Heart right ventricle (tissue), 16 donors: ENCODE measurements at regions not wholly inside any gene's neighbourhood (a gene's known extent, or its start where the extent isn't known, plus 50 kb on each side); places are given as distances from the start of the nearest gene placed in this dataset.

Experiments used
- ATAC-seq, 8 donors: fragments of 200-7000 bp; cut with Tn5 transposase; one replicate each; pipeline ENCODE4 v1.9.1; 2020; ENCODE audit warnings: mild to moderate bottlenecking in 8 of 8, moderate library complexity in 8 of 8, moderate number of reproducible peaks in 1 of 8
- DNase-seq, 2 donors: peaks; one replicate each; pipeline ENCODE4 v3.0.0-alpha.2; 2020
- H3K27ac ChIP-seq, 10 donors: fragments of 200-600 bp; sonication (generic) in 2 of 10; one replicate each; pipeline versions ENCODE4 v1.5.0 to v1.8.0; 2020 to 2022; ENCODE audit warnings: mild to moderate bottlenecking in 3 of 10
- H3K27me3 ChIP-seq, 7 donors: fragments of 200-600 bp; one replicate each; pipeline ENCODE4 v1.8.0; 2021 to 2022; ENCODE audit warnings: mild to moderate bottlenecking in 2 of 7
- H3K36me3 ChIP-seq, 9 donors: fragments of 200-600 bp; sonication (generic) in 1 of 9; one replicate each; pipeline versions ENCODE4 v1.5.0 to v1.8.0; 2020 to 2022; ENCODE audit warnings: mild to moderate bottlenecking in 2 of 9
- H3K4me1 ChIP-seq, 9 donors: fragments of 200-600 bp; sonication (generic) in 1 of 9; one replicate each; pipeline versions ENCODE4 v1.5.0 to v1.8.0; 2020 to 2022; ENCODE audit warnings: mild to moderate bottlenecking in 4 of 9
- H3K4me3 ChIP-seq, 10 donors: fragments of 200-600 bp; sonication (generic) in 2 of 10; one replicate each; pipeline versions ENCODE4 v1.5.0 to v1.8.0; 2020 to 2022; ENCODE audit warnings: mild to moderate bottlenecking in 7 of 10, moderate library complexity in 2 of 10
- H3K9me3 ChIP-seq, 11 donors: fragments of 200-600 bp in 10 of 11; sonication (generic) in 2 of 11; one replicate each; pipeline versions ENCODE4 v1.5.0 to v1.8.0; 2013 to 2022; ENCODE audit warnings: mild to moderate bottlenecking in 2 of 11, control low read depth in 1 of 11, moderate library complexity in 1 of 11
- WGBS, 2 donors: extraction: QIAGEN DNeasy Blood & Tissue Kit; methylation state at CpG; one replicate each; pipeline ENCODE4 v1.1.7; 2013; ENCODE audit warnings: inconsistent platforms in 1 of 2; 5-methylcytosine and 5-hydroxymethylcytosine counted together
- intact Hi-C, 10 donors: fragments of 100-400 bp; cut with DNase I; formaldehyde crosslinking; loops; one replicate each; pipeline versions ENCODE4 v1.11.1 to v1.14.2; 2022
- TF ChIP-seq, protein P1 (sequence below), 9 donors: fragments of 200-600 bp; sonication (generic) in 2 of 9; IDR thresholded peaks; one replicate each; pipeline versions ENCODE4 v1.5.0 to v1.8.0; 2021 to 2022; ENCODE audit warnings: antibody characterized with exemption in 9 of 9, mild to moderate bottlenecking in 5 of 9, moderate library complexity in 1 of 9
- donor health status: Arrhythmogenic right ventricular cardiomyopathy.
- donor health status: ischemic (EF 13 %, LVEDD 7.1; RV severe dilation, severe dysfunction).
- donor health status: healthy with polysubstance abuse.
- donor health status: DM: no; HTN: yes; CAD: no.
- donor health status: DM: no; HTN: no; CAD: no.
- donor health status: ischemic (EF 25% LVEDD 6.9; RV normal size, moderate dysfunction).
- donor health status: ischemic (EF 25% LVEDD 5.7; RV mildly dilated, moderate dysfunction).
- donor health status: healthy.
- donor health status: DM: yes; HTN: yes; CAD: no.
- donor health status: Ischemic cardiomyopathy.
- donor health status: ischemic (EF 35%, LVEDD 5.7; RV mildly dilated, moderate dysfunction).
- donor health status: nonischemic (EF 11% LVEDD 7.7; RV severe dilation, severe dysfunction).
- donor health status: DM: yes; HTN: yes; CAD: no.
- donor health status: PGD.
- donor health status: ischemic (EF 29% LVEDD 5.4; RV normal size, mild dysfunction).
- donor health status: nonischemic (EF 23%, LVEDD 6.1; RV moderate dilation, normal function).

DNA sequence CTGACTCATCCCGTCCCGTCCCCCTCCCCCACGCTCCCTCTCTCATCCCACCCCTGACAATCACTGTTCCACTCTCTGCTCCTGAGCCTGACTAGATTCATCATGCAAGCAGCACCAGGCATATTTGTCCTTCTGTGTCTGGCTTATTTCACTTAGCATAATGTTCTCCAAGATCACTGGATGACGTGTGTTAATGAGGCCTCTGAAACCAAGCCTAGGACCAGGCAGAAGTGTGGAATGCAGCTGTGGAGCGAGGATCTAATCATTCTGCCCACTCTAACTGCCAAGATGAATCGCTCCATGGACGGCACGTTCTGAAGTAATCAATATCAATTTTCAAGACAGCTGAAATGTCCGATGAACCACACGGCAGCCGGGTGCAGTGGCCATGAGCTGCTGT is 122.4 kb upstream of the ZNF236 start:
- TF ChIP-seq, protein P1, sequence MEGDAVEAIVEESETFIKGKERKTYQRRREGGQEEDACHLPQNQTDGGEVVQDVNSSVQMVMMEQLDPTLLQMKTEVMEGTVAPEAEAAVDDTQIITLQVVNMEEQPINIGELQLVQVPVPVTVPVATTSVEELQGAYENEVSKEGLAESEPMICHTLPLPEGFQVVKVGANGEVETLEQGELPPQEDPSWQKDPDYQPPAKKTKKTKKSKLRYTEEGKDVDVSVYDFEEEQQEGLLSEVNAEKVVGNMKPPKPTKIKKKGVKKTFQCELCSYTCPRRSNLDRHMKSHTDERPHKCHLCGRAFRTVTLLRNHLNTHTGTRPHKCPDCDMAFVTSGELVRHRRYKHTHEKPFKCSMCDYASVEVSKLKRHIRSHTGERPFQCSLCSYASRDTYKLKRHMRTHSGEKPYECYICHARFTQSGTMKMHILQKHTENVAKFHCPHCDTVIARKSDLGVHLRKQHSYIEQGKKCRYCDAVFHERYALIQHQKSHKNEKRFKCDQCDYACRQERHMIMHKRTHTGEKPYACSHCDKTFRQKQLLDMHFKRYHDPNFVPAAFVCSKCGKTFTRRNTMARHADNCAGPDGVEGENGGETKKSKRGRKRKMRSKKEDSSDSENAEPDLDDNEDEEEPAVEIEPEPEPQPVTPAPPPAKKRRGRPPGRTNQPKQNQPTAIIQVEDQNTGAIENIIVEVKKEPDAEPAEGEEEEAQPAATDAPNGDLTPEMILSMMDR (IDR thresholded peaks at IDR 0.05): no peak
- Histone ChIP-seq H3K27me3 (peaks cover 0 to 32% (median 0%) of the 10 kb centered on the region in 7 donors), H3K4me1 (peaks cover 0 to 15% (median 0%) of the 10 kb centered on the region in 9 donors), H3K4me3 (no peak overlapping the region), H3K9me3 (peaks cover 0 to 4% (median 0%) of the 10 kb centered on the region in 11 donors), H3K36me3 (no peaks in the 10 kb centered on the region), H3K27ac (no peak overlapping the region)
- intact Hi-C loops: loop anchor here in 1 of 10 donors (5.0 kb wide), 1 partner anchor 208 kb away; no protein-coding TSS in a partner anchor
- DNase-seq (no peak), ATAC-seq (no peak)
- WGBS, 2 donors: 55 to 63% methylated on average over 11 of the region's 11 CpGs

DNA sequence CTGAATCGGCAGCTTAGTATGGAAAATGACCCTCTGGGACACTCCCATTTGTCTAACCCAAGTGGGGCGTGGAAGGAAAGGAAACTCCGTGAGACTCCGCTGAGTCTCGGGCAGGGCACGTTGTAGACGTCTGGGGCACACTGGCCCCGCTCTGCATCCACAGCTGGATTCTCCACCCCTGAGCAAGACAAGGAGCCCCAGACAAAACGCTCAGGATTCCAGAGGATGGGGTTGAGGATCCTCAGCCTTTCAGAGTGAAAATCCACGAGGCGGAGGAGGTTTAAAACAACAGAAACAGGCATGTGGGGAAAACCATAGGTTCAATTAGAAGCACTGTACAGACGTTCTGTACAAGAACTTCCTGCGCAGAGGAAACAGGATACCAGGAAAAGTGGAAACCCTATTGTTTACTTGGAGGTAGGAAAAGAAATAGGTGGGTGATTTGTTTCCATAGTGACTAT is 124.9 kb upstream of the ZNF236 start:
- ATAC-seq (peak; percentile 67 to 93 (median 86)), DNase-seq (no peak)
- WGBS, 2 donors: 23 to 27% methylated on average over 13 of the region's 13 CpGs
- peaks cover 0 to 41% (median 0%) of the 10 kb centered on the region in 7 donors for H3K27me3 ChIP-seq
- TF ChIP-seq, protein P1 (IDR thresholded peaks at IDR 0.05): no peak
- H3K27ac ChIP-seq: peak overlapping the region in 8 of 10 donors; percentile 13 to 77 (median 50)
- H3K9me3 ChIP-seq: peaks cover 0 to 4% (median 0%) of the 10 kb centered on the region in 11 donors
- H3K36me3 ChIP-seq: no peaks in the 10 kb centered on the region
- intact Hi-C loops: loop anchor here in 1 of 10 donors (5.0 kb wide), 1 partner anchor 205 kb away; no protein-coding TSS in a partner anchor
- H3K4me3 ChIP-seq: peak overlapping the region in 5 of 10 donors; percentile 6 to 28 (median 26)
- H3K4me1 ChIP-seq: peaks cover 0 to 15% (median 0%) of the 10 kb centered on the region in 9 donors

DNA sequence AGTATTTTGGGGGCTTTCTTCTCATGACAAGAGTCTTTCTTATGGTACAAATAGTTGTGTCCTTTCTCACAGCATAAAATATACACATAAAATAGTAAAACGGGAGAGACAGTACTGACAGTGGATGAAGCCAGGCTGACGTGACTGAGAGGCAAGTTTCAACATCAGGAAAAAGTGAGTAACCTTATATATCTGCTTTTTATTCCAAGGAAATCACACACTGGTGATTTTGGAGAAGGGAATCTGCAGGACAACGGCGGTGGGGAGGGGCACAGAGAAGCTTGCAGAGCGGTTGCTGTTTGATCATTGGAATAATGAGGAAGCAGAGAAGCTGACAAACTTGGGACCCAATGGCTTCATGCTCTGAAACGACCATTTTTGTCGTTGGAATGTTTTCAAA is 130.6 kb upstream of the ZNF236 start:
- TF ChIP-seq, protein P1 (IDR thresholded peaks at IDR 0.05): no peak
- WGBS, 2 donors: 53 to 65% methylated on average over 7 of the region's 7 CpGs
- DNase-seq (no peak), ATAC-seq (no peak)
- intact Hi-C loops: no loop called here
- Histone ChIP-seq H3K27me3 (peaks cover 0 to 46% (median 30%) of the 10 kb centered on the region in 7 donors), H3K4me1 (peaks cover 0 to 12% (median 4%) of the 10 kb centered on the region in 9 donors), H3K4me3 (no peak overlapping the region), H3K36me3 (no peaks in the 10 kb centered on the region), H3K9me3 (peaks cover 0 to 4% (median 0%) of the 10 kb centered on the region in 11 donors), H3K27ac (no peak overlapping the region)

DNA sequence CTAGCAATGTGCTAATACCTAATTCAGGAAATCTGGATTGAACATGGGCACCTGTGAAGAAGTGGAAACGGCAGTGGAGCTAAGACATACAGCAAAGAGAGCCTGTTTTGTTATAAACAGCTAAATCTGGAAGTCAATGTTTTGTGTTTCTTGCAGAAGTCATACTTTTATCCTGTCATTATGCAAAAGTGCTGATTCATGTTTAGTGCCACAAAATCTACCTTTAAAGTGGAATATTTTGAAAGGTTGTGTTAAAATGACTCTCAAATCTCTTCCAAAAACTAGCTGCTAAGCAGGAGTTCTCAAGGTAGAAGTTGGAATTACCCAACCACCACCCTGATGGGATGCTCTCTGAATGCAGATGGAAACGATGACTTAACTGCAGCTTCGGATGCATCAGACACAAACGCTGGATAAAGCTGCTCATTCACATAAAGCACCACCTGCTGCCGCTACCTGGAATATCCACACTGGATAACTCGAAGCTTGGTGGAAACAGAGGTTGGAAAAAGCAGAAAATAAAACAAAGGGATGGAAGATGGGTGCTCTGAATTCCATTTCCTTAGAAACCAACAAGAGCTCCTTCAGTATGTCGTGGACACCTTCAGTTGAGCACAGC is 132.6 kb upstream of the ZNF236 start:
- Histone ChIP-seq H3K27me3 (peaks cover 0 to 42% (median 30%) of the 10 kb centered on the region in 7 donors), H3K27ac (no peak overlapping the region)
- intact Hi-C loops: loop anchor here in 5 of 10 donors (2.0 to 5.0 kb wide), 4 partner anchors 197 to 292 kb away; no protein-coding TSS in a partner anchor

More for the DNA sequence above, 132.6 kb upstream of the ZNF236 start:
- DNase-seq (no peak), ATAC-seq (no peak)
- Histone ChIP-seq H3K36me3 (no peaks in the 10 kb centered on the region), H3K4me1 (peaks cover 3 to 12% (median 9%) of the 10 kb centered on the region in 9 donors), H3K4me3 (no peak overlapping the region), H3K9me3 (no peaks in the 10 kb centered on the region)
- TF ChIP-seq, protein P1 (IDR thresholded peaks at IDR 0.05): no peak
- whole genome bisulfite sequencing, 2 donors: 70 to 71% methylated on average over 7 of the region's 7 CpGs
